ENCODE measurements at regions not wholly inside any gene's neighbourhood (a gene's known extent, or its start where the extent isn't known, plus 50 kb on each side); places are given as distances from the start of the nearest gene placed in this dataset.
"Not testable (repeated sequence)": the region's sequence is repeated elsewhere in the genome, so short reads cannot be mapped to it uniquely, and the experiment has no call there.

DNA sequence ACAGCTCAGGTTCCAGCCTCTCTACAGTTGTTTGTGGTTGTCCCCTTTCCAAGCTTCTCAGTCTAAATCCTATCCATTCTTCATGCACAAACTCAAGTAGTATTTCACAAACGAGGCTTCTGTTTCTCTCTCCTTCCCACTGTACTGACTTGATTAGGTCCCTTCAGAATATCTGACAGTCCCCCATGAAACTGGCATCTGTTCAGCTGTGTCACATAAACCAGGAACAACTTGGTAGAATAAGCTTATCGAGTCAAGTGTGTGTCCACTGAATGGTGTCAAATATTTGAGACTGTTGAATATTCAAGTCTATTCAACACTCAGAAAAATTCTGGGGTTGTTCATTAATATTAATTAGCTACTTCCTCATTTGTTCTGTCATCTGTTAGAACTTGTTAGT, 61.7 kb upstream of the CCT8L2 start:
- H3K27ac Mint-ChIP-seq; intact Hi-C loops (cut with micrococcal nuclease); DNase-seq; H3K36me3 Mint-ChIP-seq (ENCODE audit: low read depth); H3K4me1 Mint-ChIP-seq (ENCODE audit: low read depth); CTCF ChIA-PET; H3K27me3 Mint-ChIP-seq (ENCODE audit: low read depth); H3K4me3 Mint-ChIP-seq; H3K9me3 Mint-ChIP-seq: not testable (repeated sequence)

- intact Hi-C loops (cut with micrococcal nuclease); H3K4me1 Mint-ChIP-seq (ENCODE audit: low read depth); CTCF ChIA-PET; DNase-seq; H3K4me3 Mint-ChIP-seq; H3K36me3 Mint-ChIP-seq (ENCODE audit: low read depth); H3K27ac Mint-ChIP-seq; H3K27me3 Mint-ChIP-seq (ENCODE audit: low read depth); H3K9me3 Mint-ChIP-seq: not testable (repeated sequence)
Observed at GRCh38 chr22:16653222-16653621, 60.6 kb upstream of the CCT8L2 start.

DNA sequence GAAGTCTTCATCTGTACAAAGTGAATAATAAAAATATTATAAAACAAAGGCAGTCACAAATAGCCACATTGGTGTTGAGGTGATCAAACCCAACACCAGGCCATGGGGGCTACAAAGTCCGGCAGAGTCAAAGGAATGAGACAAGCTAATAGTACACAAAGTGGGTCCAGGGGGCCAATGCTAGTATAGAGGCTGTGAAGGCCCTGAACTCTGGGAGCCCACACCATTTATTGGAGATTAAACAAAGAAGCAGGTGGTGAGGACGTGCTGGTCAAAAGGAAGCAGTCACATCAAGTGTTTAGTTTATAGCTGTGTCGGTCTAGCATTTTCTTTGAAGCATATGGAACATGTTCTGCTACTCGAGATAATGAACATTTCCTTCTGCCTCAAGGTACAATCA, 58.6 kb upstream of the CCT8L2 start:
- DNase-seq = no peak
- peaks cover 2% of the 10 kb centered on the region for H3K9me3 Mint-ChIP-seq
- no peaks in the 10 kb centered on the region for H3K36me3 Mint-ChIP-seq (ENCODE audit: low read depth)
- CTCF ChIA-PET = no interaction called here
- no peak overlapping the region for H3K4me3 Mint-ChIP-seq
- H3K4me1 Mint-ChIP-seq (ENCODE audit: low read depth) = no peaks in the 10 kb centered on the region
- intact Hi-C loops (cut with micrococcal nuclease) = no loop called here
- H3K27ac Mint-ChIP-seq = no peak overlapping the region
- H3K27me3 Mint-ChIP-seq (ENCODE audit: low read depth) = no peaks in the 10 kb centered on the region

Measured in activated naive CD4-positive, alpha-beta T cell treated with anti-CD3 and anti-CD28 coated beads for 36 hours (primary cell).